DMS153 (cell line): ENCODE measurements at regions not wholly inside any gene's neighbourhood (a gene's known extent, or its start where the extent isn't known, plus 50 kb on each side); places are given as distances from the start of the nearest gene placed in this dataset.
"Not testable (repeated sequence)": the region's sequence is repeated elsewhere in the genome, so short reads cannot be mapped to it uniquely, and the experiment has no call there.

Source experiments
- DNase-seq: peaks from one replicate; lab custom pipeline; 2025; lab: John Stamatoyannopoulos, UW

- DNase-seq: no peak
Measured at GRCh38 chr20:63145156-63145555, 70.8 kb downstream of the YTHDF1 start.

- DNase-seq: no peak
Measured at GRCh38 chr20:63142933-63143332, 73.0 kb downstream of the YTHDF1 start.

DNA sequence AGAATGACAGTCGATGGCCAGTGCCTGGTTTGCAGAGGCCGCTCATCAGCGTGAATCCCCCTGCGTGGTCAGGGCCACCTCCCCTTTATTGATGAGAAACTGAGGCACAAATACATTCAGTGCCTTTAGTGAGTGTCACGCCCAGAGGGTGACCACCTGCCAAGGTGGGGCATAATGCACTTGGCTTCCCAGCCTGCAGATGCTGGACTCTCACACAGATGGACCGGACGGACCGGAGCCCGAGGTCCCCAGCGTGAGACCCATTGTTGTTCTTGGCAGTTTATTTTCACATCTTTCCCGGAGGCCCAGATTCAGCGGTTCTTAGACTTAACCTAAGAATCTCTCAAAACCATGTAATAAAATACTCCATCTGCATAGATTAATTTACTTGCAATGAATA is 74.4 kb downstream of the YTHDF1 start:
- DNase-seq: no peak

GRCh38 chr20:63140514-63141433 is 75.2 kb downstream of the YTHDF1 start:
- no peak for DNase-seq

GRCh38 chr20:63139837-63140236 is 76.1 kb downstream of the YTHDF1 start:
- DNase-seq: no peak

DNA sequence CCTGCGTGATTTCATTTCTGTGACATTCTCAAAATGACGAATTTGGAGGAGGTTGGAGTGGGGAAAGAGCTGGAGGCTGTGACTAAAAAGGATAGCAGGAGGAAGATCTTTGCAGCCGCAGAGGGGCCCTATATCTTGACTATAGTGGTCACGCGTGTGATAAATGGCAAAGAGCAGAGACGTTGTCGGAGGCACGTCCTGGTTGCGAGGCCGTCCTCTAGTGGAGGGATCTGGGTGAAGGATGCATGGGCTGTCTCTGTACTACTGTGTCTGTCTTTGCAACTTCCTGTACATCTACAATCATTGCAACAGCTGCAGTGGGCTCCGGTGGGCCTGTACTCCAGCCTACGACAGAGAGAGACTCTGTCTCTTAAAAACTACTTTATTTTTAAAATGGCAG is 76.6 kb downstream of the YTHDF1 start:
- no peak for DNase-seq

- DNase-seq: no peak
Measured at GRCh38 chr20:63138855-63139341, 77.0 kb downstream of the YTHDF1 start.

DNA sequence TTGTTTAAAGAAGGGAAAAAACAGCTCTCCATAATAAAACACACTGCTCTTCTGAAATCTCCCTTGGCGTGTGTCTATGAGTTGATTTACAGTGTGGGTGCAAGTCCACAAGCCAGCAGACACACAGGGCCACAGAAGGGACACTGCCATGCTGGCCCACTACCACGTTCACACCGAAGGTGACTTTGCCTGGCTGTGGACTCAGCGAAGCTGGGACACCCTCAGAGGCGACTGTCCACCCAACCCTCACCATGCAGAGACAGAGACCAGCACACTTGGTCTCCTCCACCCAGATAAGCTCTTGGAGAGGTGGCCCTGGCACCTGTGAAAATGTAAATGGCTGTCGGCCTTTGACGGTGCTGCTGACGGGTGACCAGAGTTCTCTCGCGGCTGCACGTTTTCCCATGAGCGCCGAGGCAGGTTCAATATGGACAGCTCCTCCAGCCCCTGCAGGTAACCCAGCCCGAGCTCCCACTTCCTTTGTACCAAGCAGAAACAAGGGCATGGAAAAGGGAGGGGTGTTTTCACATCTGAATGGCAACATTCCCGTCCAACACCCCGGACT is 78.0 kb downstream of the YTHDF1 start:
- DNase-seq: no peak

DNA sequence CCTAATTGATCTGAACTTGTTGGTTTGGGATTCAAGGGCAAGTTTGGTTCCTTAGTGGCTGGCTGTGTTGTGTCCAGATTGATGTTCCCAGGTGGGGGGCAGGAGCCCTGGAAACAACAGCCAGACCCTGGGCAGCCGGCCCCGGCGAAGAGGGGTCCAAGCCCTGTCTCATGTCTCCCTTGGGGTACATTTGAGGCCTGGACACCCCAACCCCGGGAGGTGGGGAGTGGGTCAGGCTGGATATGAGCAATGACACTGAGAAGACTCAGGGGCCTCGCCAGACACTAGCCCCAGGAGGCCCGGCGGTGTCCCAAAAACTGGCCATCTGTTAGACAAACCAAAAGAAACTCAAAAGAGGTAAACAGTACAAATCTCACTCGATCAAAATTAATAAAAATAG is 79.6 kb downstream of the YTHDF1 start:
- no peak for DNase-seq

- DNase-seq: no peak
Measured at GRCh38 chr20:63135411-63135810, 80.5 kb downstream of the YTHDF1 start.

GRCh38 chr20:63134711-63135361 is 81.1 kb downstream of the YTHDF1 start:
- DNase-seq: not testable (repeated sequence)

GRCh38 chr20:63134201-63134612 is 81.7 kb downstream of the YTHDF1 start:
- DNase-seq: no peak

- DNase-seq: no peak
Measured at GRCh38 chr20:63133481-63134091, 82.3 kb downstream of the YTHDF1 start.

DNA sequence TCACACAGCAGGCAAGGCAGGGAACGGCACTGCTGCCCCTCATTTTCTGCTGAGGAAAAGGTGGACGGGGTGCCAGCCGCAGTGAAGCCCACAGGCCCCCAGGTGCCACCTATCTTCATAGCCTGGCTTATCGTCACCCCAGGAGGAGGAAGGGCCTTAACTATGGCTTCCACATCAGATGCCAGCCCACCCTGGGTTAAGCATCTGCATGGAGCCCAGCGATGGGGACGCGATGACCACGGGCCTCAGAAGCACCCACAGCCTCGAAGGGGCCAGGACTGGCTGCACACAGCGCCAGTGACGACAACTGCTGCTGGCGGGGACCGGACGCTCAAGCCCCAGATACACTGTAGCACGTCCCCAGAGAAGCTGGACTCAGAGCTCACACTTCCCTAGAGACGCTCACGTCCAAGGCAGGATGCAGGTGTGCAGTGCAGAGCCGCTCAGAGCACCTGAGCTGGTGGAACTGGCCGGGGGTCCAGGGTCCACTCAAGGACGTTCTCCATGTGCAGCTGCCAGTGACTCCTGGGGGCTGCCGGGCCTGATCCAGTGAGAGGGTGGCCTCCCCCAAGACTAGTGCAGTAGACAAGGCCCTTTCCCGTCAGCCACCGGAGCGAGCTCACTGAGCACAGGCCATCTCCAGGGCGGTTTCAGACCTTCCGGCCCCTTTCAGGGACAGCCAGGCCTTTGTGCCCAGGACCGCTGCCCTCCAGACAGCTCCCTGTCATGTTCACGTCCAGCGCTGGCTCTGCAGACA is 83.0 kb downstream of the YTHDF1 start:
- no peak for DNase-seq

- DNase-seq: no peak
Measured at GRCh38 chr20:63132131-63132714, 83.7 kb downstream of the YTHDF1 start.

GRCh38 chr20:63130658-63131577 is 85.0 kb downstream of the YTHDF1 start:
- no peak for DNase-seq

DNA sequence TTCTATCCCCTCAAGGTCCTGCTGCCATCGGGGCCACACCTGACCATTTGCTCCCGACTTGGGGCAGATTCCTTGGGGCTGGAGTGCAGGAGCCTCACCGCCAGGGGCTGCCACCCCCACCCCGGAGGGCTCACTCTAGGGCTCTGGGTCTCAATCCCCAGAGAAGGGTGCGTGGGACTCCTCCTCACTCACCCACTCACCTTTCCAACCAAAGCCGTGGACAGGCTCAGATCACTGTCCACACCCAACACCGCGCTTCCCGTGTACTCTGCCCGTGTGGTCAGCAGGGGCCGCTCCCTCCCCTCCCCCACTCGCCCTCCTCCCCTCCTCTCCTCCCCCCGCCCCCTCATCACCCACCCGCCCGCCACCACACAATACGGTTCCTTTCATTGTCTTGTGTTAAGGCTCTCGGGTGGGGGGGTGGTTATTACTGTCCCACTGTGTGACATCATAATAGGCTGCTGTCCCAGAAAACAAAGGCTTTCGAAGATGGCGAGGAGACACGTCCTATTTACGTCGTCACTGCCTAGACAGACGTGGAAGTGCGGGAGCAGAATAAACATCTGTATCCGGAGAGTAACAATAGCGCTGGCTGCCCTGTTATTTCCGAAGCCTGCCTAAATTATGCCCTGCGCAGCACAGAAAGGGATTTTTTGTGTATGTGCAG is 85.8 kb downstream of the YTHDF1 start:
- no peak for DNase-seq

GRCh38 chr20:63129376-63129965 is 86.5 kb downstream of the YTHDF1 start:
- no peak for DNase-seq

DNA sequence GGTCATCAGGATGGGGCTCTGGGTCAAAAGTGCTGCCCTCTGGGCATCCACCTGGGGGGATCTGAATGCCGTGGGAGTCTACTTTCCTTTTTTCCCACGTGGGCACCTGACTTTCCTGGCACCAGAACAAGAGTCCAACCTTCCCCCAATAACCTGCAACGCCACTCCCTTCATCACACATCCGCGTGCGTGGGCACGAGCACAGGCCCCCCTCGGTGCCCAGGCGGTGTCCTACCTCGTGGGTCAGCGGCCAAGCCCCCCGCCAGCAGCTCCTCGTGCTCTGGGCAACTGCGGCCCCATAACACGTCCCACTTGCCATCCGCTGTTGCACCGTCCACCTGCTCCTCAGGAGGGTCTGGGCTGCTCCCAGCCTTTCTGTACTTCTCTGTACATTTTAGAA is 87.0 kb downstream of the YTHDF1 start:
- DNase-seq: no peak
